Amygdala (tissue), 56 donors: ENCODE measurements at regions not wholly inside any gene's neighbourhood (a gene's known extent, or its start where the extent isn't known, plus 50 kb on each side); places are given as distances from the start of the nearest gene placed in this dataset.

ENCODE experiments used
- DNase-seq, 56 donors: peaks; one replicate each; lab custom pipeline; 2025; lab: John Stamatoyannopoulos, UW

- DNase-seq: no peak
These were observed 335.8 kb downstream of the EPHA7 start for GRCh38 chr6:93083337-93084230.

DNA sequence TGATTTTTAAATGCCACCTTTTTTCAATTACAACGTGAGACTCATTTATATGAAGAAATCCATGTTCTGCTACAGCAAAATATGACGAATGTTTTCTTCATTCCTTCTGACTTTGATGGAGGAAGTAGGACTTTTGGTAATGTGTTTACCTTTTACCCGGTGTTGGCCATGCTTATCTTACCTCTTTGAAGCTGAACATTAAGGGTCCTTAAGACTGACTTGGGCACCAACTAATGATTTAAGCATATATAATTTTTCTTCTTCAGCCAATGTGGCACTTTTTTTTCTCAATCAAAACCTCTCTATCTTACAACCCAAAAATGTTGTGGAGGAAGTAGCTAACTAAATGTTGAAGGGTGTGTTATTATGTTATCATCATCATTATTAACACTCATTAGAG is 337.5 kb downstream of the EPHA7 start:
- DNase-seq: no peak

- no peak for DNase-seq
These were observed 340.3 kb downstream of the EPHA7 start for GRCh38 chr6:93079061-93079460.

- no peak for DNase-seq
These were observed 345.5 kb downstream of the EPHA7 start for GRCh38 chr6:93073811-93074210.

DNA sequence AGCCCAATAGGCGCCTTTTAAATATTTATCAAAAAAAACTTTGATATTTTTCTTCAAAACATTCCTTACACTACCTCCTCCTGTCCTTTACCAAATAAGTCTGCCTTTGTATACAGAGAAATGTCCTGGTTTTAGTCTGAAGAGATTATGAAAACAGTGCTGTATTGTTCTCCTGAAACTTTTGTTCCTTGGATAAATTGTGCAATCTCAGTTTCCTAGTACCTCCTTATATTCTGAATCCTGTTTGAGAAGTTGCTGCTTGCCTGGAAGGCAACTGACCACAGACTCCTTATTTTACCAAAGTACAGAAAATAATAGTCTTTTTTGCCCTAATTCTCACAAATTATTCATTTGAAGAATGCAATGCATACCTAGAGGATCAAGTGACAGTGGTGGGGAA is 349.5 kb downstream of the EPHA7 start:
- DNase-seq: no peak

- DNase-seq: no peak
These were observed 359.4 kb downstream of the EPHA7 start for GRCh38 chr6:93059911-93060310.

GRCh38 chr6:93057584-93057983 is 361.8 kb downstream of the EPHA7 start:
- no peak for DNase-seq

DNA sequence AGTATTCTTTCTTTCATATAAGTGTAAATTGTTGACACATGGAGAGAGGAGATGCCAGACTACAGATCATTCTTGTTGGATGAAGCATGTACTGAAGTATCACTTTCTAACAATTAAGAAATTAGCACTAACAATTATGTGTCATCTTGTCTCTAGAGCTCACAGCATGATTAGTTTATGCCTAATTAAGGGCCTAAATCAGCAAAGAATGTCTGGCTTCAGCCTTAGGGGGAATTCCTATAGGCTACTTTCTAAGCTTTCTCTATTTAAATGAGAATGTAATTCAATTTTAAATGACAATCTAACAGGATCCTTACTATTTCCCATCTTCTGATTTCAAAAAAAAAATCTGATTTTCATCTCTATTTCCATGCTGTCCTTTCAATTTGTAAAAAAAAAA is 371.0 kb downstream of the EPHA7 start:
- no peak for DNase-seq

GRCh38 chr6:93047033-93047432 is 372.3 kb downstream of the EPHA7 start:
- no peak for DNase-seq

DNA sequence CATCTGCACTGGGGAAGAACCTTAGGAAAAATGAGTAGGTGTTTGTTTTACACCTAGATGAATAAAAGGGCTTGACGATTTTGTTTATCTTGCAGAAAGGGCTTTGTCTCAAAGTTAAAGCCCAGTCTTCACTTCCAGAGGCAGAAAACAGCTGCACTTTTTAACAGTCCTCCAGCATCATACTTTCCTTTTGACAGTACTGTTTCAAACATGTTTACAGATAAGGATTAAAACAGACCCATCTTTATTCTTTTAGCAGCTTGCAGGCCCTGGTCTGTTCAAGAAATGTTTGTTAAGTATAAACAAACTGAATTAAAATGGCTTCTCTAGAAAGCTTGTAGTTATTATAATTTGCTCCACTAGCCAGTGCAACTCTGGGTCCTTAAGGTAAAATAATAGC is 374.2 kb downstream of the EPHA7 start:
- DNase-seq: no peak

- DNase-seq: no peak
These were observed 379.0 kb downstream of the EPHA7 start for GRCh38 chr6:93040375-93040774.

GRCh38 chr6:93036835-93037234 is 382.5 kb downstream of the EPHA7 start:
- DNase-seq: no peak

- DNase-seq: no peak
These were observed 383.6 kb downstream of the EPHA7 start for GRCh38 chr6:93035756-93036155.

- DNase-seq: peak in 5 of 56 donors; percentile 1 to 26 (median 2)
These were observed 398.0 kb downstream of the EPHA7 start for GRCh38 chr6:93021235-93021915.

DNA sequence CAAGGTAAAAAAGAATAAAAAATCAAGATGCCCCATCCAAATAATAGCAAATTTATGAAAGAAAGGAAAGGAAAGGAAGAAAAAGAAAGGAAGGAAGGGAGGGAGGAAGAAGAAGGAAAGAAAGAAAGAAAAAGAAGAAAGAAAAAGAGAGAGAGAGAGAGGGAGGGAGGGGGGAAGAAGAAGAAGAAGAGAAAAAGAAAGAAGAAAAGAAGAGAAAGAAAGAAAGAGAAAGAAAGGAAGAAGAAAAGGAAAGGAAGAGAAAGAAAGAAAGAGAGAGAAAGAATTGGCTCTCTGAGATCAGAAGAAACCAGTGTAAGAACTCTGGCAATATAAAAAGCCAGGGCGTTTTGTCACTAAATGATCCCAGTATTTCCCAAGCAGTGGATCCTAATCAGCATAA is 401.7 kb downstream of the EPHA7 start:
- DNase-seq: no peak

GRCh38 chr6:93017213-93017612 is 402.1 kb downstream of the EPHA7 start:
- DNase-seq: no peak

- DNase-seq: no peak
These were observed 406.3 kb downstream of the EPHA7 start for GRCh38 chr6:93013054-93013453.

- no peak for DNase-seq
These were observed 411.0 kb downstream of the EPHA7 start for GRCh38 chr6:93008375-93008774.

GRCh38 chr6:92989656-92990055 is 429.7 kb downstream of the EPHA7 start:
- DNase-seq: no peak

DNA sequence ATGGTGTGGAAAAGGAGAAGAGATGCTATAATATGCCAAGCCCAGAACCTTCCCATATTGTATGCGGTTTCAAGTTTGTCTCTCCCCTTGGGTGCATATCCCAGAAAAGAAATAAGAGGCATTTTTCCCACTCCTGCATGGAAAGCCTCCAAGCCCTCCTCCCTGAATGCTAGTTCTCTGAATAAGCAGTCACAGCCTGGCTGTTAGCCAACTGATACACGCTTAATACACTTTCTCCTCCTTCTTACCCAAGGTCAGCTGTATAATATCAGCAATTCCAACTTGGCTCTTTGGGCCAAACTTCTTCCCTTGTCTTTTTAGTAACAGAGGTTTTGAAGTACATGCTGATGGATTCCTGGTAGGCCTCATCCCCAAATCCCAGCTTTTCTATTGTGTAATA is 440.1 kb downstream of the EPHA7 start:
- peak in 1 of 56 donors; percentile 1 for DNase-seq

- no peak for DNase-seq
These were observed 442.3 kb downstream of the EPHA7 start for GRCh38 chr6:92977018-92977417.

DNA sequence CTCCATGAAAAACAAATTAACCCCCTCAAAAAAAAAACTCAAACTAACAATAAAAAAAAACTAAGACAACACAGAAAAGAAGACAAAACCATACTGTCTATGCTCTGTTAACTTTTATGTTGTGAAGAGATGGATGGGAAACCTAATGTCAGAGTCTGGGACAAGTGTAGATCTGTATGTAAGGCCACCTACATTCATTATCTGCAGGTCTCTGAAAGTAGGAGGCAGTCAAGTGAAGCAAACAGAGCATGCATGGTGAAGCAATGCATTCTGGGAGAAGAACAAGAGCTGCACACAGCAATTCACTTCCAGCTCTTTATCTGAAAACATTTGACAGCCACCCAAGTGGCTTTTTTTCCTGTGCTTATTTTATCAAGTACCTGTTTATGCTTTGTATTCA is 452.0 kb downstream of the EPHA7 start:
- DNase-seq: no peak
